Ishikawa (cell line): ENCODE measurements at regions not wholly inside any gene's neighbourhood (a gene's known extent, or its start where the extent isn't known, plus 50 kb on each side); places are given as distances from the start of the nearest gene placed in this dataset.

Experiments
- CEBPB ChIP-seq: IDR thresholded peaks from 2 replicates; pipeline ENCODE4 v1.6.1; 2012
- CREB1 ChIP-seq: IDR thresholded peaks from 2 replicates; pipeline ENCODE4 v1.6.1; 2012; ENCODE audit warnings: low read depth
- EGR1 ChIP-seq: IDR thresholded peaks from 2 replicates; pipeline ENCODE4 v1.6.1; 2012
- EP300 ChIP-seq: IDR thresholded peaks from 2 replicates; pipeline ENCODE4 v1.6.1; 2012; ENCODE audit warnings: borderline replicate concordance
- FOXM1 ChIP-seq: IDR thresholded peaks from 2 replicates; pipeline ENCODE4 v1.6.1; 2012; ENCODE audit warnings: low read depth, borderline replicate concordance
- NFIC ChIP-seq: IDR thresholded peaks from 2 replicates; pipeline ENCODE4 v1.6.1; 2012
- RAD21 ChIP-seq: IDR thresholded peaks from 2 replicates; pipeline ENCODE4 v1.6.1; 2012; ENCODE audit warnings: low read depth
- TAF1 ChIP-seq: IDR thresholded peaks from 2 replicates; pipeline ENCODE4 v1.6.1; 2012; ENCODE audit warnings: low read depth, mild to moderate bottlenecking
- TCF12 ChIP-seq: IDR thresholded peaks from 2 replicates; pipeline ENCODE4 v1.6.1; 2012; ENCODE audit warnings: low read depth
- TEAD4 ChIP-seq: IDR thresholded peaks from 2 replicates; pipeline ENCODE4 v1.6.1; 2012
- YY1 ChIP-seq: IDR thresholded peaks from 2 replicates; pipeline ENCODE4 v1.6.1; 2012; ENCODE audit warnings: low read depth
- TF ChIP-seq, protein P1 (sequence below): IDR thresholded peaks from 2 replicates; pipeline ENCODE4 v1.6.1; 2012; ENCODE audit warnings: low read depth, mild to moderate bottlenecking
- TF ChIP-seq, protein P2 (sequence below): IDR thresholded peaks from 2 replicates; pipeline ENCODE4 v1.6.1; 2012
- TF ChIP-seq, protein P3 (sequence below): IDR thresholded peaks from 2 replicates; pipeline ENCODE4 v1.6.1; 2012

DNA sequence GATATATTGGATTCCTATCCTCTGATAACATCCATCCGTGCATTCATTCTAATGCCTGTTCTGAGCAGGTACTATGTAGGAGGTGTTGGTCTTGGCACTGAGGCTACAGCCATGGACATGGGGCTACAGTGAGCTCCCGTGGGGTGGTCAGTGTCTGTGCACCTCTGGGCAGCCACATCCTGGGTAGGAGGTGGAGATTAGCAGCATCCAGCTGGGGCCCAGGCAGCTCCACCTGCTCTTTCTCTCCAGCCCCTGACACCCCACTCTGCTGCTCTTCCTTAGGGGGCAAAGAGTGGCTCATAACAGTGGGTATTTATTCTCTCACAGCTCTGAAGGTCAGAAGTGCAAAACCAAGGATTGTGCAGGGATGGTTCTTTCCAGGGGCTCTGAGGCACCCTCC is 292.0 kb upstream of the SFSWAP start:
- TF ChIP-seq, protein P1, sequence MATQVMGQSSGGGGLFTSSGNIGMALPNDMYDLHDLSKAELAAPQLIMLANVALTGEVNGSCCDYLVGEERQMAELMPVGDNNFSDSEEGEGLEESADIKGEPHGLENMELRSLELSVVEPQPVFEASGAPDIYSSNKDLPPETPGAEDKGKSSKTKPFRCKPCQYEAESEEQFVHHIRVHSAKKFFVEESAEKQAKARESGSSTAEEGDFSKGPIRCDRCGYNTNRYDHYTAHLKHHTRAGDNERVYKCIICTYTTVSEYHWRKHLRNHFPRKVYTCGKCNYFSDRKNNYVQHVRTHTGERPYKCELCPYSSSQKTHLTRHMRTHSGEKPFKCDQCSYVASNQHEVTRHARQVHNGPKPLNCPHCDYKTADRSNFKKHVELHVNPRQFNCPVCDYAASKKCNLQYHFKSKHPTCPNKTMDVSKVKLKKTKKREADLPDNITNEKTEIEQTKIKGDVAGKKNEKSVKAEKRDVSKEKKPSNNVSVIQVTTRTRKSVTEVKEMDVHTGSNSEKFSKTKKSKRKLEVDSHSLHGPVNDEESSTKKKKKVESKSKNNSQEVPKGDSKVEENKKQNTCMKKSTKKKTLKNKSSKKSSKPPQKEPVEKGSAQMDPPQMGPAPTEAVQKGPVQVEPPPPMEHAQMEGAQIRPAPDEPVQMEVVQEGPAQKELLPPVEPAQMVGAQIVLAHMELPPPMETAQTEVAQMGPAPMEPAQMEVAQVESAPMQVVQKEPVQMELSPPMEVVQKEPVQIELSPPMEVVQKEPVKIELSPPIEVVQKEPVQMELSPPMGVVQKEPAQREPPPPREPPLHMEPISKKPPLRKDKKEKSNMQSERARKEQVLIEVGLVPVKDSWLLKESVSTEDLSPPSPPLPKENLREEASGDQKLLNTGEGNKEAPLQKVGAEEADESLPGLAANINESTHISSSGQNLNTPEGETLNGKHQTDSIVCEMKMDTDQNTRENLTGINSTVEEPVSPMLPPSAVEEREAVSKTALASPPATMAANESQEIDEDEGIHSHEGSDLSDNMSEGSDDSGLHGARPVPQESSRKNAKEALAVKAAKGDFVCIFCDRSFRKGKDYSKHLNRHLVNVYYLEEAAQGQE = no peak
- TF ChIP-seq YY1 (no peak), EP300 (no peak), CEBPB (no peak), NFIC (no peak), RAD21 (no peak), TAF1 (no peak), TCF12 (no peak), TEAD4 (no peak), EGR1 (no peak), CREB1 (no peak), FOXM1 (no peak)
- TF ChIP-seq, protein P2, sequence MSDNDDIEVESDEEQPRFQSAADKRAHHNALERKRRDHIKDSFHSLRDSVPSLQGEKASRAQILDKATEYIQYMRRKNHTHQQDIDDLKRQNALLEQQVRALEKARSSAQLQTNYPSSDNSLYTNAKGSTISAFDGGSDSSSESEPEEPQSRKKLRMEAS = no peak
- TF ChIP-seq, protein P3, sequence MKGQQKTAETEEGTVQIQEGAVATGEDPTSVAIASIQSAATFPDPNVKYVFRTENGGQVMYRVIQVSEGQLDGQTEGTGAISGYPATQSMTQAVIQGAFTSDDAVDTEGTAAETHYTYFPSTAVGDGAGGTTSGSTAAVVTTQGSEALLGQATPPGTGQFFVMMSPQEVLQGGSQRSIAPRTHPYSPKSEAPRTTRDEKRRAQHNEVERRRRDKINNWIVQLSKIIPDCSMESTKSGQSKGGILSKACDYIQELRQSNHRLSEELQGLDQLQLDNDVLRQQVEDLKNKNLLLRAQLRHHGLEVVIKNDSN = no peak
